Mesothelial cell of epicardium (in vitro differentiated cells): ENCODE measurements at regions not wholly inside any gene's neighbourhood (a gene's known extent, or its start where the extent isn't known, plus 50 kb on each side); places are given as distances from the start of the nearest gene placed in this dataset.

Source experiments
- DNase-seq, 2 experiments: peaks; one replicate each; pipeline ENCODE4 v3.0.0; 2021; ENCODE audit warnings: low spot score in 2 of 2; ENCODE audit not compliant: unreplicated experiment in 2 of 2
- H3K27ac Mint-ChIP-seq: 2 replicates; pipeline ENCODE4 v1.8.0; 2021; ENCODE audit warnings: mixed read lengths
- H3K27me3 Mint-ChIP-seq: 2 replicates; pipeline ENCODE4 v1.8.0; 2021; ENCODE audit warnings: low read depth, mixed read lengths
- H3K36me3 Mint-ChIP-seq: 2 replicates; pipeline ENCODE4 v1.8.0; 2021; ENCODE audit warnings: mixed read lengths
- H3K4me1 Mint-ChIP-seq: 2 replicates; pipeline ENCODE4 v1.8.0; 2021; ENCODE audit warnings: mixed read lengths
- H3K4me3 Mint-ChIP-seq: 2 replicates; pipeline ENCODE4 v1.8.0; 2021; ENCODE audit warnings: mild to moderate bottlenecking, moderate library complexity, mixed read lengths
- H3K9me3 Mint-ChIP-seq: 2 replicates; pipeline ENCODE4 v1.8.0; 2021; ENCODE audit warnings: mixed read lengths
- CTCF ChIP-seq: fragments of 200-600 bp; sonication (generic); IDR thresholded peaks from one replicate; pipeline ENCODE4 v1.5.0; 2021; ENCODE audit warnings: antibody characterized with exemption; ENCODE audit not compliant: unreplicated experiment

- Mint-ChIP-seq H3K4me1 (peaks cover 2% of the 10 kb centered on the region), H3K9me3 (peaks cover 12% of the 10 kb centered on the region), H3K27me3 (no peaks in the 10 kb centered on the region), H3K27ac (no peak overlapping the region), H3K4me3 (no peak overlapping the region), H3K36me3 (no peaks in the 10 kb centered on the region)
- DNase-seq = no peak
- TF ChIP-seq CTCF = no peak
Measured at GRCh38 chr6:147119310-147119709, 84.9 kb upstream of the STXBP5 start.

GRCh38 chr6:147122823-147123222 lies 81.4 kb upstream of the STXBP5 start:
- Mint-ChIP-seq H3K4me1 (no peaks in the 10 kb centered on the region), H3K27me3 (no peaks in the 10 kb centered on the region)

GRCh38 chr6:147126618-147127022 lies 77.6 kb upstream of the STXBP5 start:
- no peak for TF ChIP-seq CTCF
- no peak for DNase-seq
- Mint-ChIP-seq H3K9me3 (no peaks in the 10 kb centered on the region), H3K4me1 (no peaks in the 10 kb centered on the region), H3K27me3 (peaks cover 1% of the 10 kb centered on the region), H3K4me3 (no peak overlapping the region), H3K27ac (no peak overlapping the region), H3K36me3 (no peaks in the 10 kb centered on the region)

More at GRCh38 chr6:147122823-147123222, 81.4 kb upstream of the STXBP5 start:
- H3K9me3 Mint-ChIP-seq = peaks cover 12% of the 10 kb centered on the region
- DNase-seq = no peak
- no peak overlapping the region for H3K4me3 Mint-ChIP-seq
- no peak overlapping the region for H3K27ac Mint-ChIP-seq
- H3K36me3 Mint-ChIP-seq = no peaks in the 10 kb centered on the region
- TF ChIP-seq CTCF = no peak

- TF ChIP-seq CTCF = no peak
Measured at GRCh38 chr6:147127587-147127986, 76.6 kb upstream of the STXBP5 start.

GRCh38 chr6:147128056-147128455 lies 76.2 kb upstream of the STXBP5 start:
- peaks cover 1% of the 10 kb centered on the region for H3K27me3 Mint-ChIP-seq
- no peak overlapping the region for H3K27ac Mint-ChIP-seq
- TF ChIP-seq CTCF = no peak
- H3K4me1 Mint-ChIP-seq = no peaks in the 10 kb centered on the region
- DNase-seq = no peak
- H3K36me3 Mint-ChIP-seq = no peaks in the 10 kb centered on the region
- no peak overlapping the region for H3K4me3 Mint-ChIP-seq
- H3K9me3 Mint-ChIP-seq = no peaks in the 10 kb centered on the region

More at GRCh38 chr6:147127587-147127986, 76.6 kb upstream of the STXBP5 start:
- Mint-ChIP-seq H3K36me3 (no peaks in the 10 kb centered on the region), H3K4me3 (no peak overlapping the region), H3K4me1 (no peaks in the 10 kb centered on the region), H3K27me3 (peaks cover 1% of the 10 kb centered on the region), H3K27ac (no peak overlapping the region), H3K9me3 (no peaks in the 10 kb centered on the region)
- DNase-seq = no peak

GRCh38 chr6:147131532-147132128 lies 72.6 kb upstream of the STXBP5 start:
- Mint-ChIP-seq H3K27me3 (peaks cover 1% of the 10 kb centered on the region), H3K4me1 (no peaks in the 10 kb centered on the region), H3K36me3 (no peaks in the 10 kb centered on the region), H3K9me3 (peaks cover 4% of the 10 kb centered on the region), H3K4me3 (no peak overlapping the region), H3K27ac (no peak overlapping the region)
- TF ChIP-seq CTCF = no peak
- DNase-seq = no peak
